ENCODE measurements at regions not wholly inside any gene's neighbourhood (a gene's known extent, or its start where the extent isn't known, plus 50 kb on each side); places are given as distances from the start of the nearest gene placed in this dataset.

- DNase-seq (ENCODE audit: low read depth in 2 of 2) = no peak
These were observed 192.5 kb downstream of the NDFIP2 start for GRCh38 chr13:79673310-79673992.

DNA sequence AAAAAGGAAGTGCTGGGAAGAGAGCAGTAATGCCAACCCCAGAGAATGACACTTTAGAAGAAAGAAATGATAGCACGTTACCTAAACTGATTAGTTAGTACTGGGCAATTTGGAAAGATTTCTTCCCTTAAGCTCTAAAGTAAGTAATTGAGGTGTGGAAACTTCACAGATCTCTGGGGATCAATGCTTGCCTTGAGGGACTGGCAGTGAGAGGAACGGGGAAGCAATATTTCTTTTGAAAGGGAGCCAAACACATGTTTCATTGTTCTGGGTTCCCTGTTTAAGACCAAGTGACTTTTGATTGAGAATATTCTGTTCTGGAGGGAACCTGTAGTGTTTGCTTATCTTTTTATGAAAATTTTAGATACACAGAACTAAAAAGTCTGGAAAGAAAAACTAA is 190.5 kb downstream of the NDFIP2 start:
- DNase-seq (ENCODE audit: low read depth in 2 of 2) = peak in 1 of 2 donors; percentile 66

GRCh38 chr13:79668201-79668752 is 187.3 kb downstream of the NDFIP2 start:
- DNase-seq (ENCODE audit: low read depth in 2 of 2) = no peak

DNA sequence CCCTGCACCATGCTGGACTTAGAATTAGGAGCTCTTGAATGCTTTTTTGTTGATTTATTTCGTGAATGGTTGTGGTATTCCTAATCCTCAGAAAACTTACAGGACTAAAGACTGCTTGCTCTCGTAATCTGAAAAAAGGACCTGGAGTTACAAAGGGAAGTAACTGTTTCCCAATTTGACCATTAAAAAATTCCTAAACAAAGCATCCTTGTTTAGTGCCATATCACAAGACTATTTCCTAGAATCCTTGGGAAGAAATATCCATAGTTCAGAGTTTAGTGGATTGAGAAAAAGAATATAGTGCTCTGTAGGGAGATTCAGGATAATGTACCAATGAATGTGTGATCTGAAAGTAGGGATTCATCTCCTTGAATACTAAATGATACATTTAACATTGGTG is 186.8 kb downstream of the NDFIP2 start:
- no peak for DNase-seq (ENCODE audit: low read depth in 2 of 2)

DNA sequence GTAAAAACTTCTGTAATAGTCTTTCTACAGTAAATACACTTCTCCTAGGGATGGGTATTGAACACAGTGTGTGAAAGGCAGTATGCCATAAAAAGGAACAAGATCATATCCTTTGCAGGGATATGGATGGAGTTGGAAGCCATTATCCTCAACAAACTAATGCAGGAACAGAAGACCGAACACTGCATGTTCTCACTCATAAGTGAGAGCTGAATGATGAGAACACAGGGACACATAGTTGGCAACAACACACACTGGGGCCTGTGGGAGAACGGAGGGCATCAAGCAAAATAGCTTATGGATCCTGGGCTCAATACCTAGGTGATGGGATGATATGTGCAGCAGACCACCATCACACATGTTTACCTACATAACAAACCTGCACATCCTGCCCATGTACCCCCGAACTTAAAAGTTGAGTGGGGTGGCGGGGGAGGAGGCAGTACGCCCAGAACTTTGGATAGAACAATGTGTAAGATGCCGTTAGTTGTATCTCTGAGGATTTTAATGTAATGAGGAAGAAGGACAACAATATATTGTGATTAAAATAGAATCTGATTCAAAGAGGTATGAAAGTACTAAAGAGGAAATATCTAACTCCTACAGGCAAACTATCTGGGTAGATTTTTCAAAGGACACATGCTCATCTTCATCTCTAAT is 183.2 kb downstream of the NDFIP2 start:
- no peak for DNase-seq (ENCODE audit: low read depth in 2 of 2)

GRCh38 chr13:79663435-79663834 is 182.5 kb downstream of the NDFIP2 start:
- DNase-seq (ENCODE audit: low read depth in 2 of 2) = no peak

- DNase-seq (ENCODE audit: low read depth in 2 of 2) = peak in 1 of 2 donors; percentile 33
These were observed 181.9 kb downstream of the NDFIP2 start for GRCh38 chr13:79662882-79663281.

- DNase-seq (ENCODE audit: low read depth in 2 of 2) = no peak
These were observed 179.4 kb downstream of the NDFIP2 start for GRCh38 chr13:79660361-79660760.

DNA sequence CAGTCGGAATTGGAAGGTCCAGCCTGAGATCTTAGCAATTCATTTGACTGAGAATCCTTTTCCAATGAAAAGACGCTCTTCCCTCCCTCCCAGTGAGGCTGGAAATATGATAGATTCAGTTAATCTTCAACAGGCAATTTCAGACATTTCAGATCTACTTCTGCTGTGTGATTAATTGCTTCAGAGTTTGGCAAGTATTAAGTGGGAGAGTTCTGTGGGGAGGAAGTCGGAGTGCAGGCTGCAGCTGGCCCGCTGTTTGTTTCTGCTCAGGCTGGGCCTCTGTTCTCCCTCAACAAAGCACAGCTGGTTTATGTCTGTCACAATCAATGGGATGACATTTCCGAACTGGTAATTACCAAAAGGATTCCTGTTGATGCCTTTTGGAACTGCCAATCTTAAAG is 178.2 kb downstream of the NDFIP2 start:
- DNase-seq (ENCODE audit: low read depth in 2 of 2) = peak in 1 of 2 donors; percentile 60

DNA sequence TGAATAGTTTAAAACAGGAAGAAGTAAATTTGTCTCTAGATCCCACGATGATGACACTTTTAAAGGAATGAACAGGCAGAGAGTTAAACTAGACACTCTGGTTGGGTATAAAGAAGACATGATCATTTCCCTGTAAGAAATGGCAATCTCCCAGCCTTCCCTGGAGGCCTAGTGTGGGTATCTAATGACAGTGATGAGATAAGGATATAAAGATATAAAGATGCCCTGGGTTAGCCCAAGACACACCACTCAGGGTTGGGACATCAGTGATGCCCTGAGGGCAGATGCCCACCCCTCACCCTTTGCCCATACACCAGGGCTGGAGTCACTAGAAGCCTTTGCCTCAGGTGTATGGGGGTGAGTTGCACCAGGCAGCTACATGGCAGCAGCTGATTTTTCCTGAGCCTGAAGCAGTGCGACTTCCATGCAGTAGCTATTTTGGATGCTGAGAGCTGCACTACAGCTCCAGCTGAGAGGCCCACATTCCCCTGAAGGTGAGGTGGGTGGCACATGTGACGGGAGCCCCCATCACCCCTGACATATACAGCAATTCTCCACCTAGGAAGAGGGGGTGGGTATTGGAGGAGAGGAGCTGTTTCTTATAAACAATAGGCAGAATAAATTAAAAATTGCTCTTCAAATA is 177.5 kb downstream of the NDFIP2 start:
- no peak for DNase-seq (ENCODE audit: low read depth in 2 of 2)

GRCh38 chr13:79655509-79655908 is 174.6 kb downstream of the NDFIP2 start:
- DNase-seq (ENCODE audit: low read depth in 2 of 2) = no peak

DNA sequence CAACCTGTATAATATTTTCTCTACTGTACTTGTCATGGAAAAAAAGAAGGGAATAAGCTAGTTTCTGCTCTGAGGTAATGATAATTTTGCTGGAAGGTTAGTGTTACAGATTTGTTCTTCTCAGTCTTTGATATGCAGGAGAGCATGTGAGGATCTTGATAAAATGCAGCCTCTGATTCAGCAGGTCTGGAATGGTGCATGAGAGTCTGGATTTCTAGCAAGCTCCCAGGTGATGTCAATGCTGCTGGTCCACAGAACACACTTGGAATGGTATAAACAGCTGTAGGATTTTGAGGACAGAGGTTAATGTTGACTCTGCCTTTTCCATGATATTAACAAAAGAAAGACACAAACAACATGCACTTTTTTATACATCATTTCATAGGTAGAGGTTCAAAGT is 173.6 kb downstream of the NDFIP2 start:
- no peak for DNase-seq (ENCODE audit: low read depth in 2 of 2)

DNA sequence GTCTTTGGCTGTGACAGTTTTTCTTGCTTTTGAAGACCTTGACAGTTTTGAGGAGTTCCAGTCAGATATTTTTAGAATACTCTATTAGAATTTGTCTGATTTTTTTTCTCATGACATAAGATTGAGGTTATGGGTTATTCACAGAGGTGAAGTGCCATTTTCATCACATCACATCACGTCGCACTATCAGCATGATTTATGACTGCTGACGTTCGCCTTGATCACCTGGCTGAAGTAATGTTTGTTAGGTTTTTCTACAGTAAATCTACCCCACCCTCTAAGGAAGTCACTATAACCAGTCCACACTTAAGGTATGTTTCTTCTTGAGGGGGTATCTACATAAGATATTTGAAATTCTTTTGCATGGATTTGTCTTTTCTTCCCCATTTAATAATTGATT is 169.7 kb downstream of the NDFIP2 start:
- DNase-seq (ENCODE audit: low read depth in 2 of 2) = no peak

GRCh38 chr13:79648191-79648590 is 167.2 kb downstream of the NDFIP2 start:
- peak in 1 of 2 donors; percentile 2 for DNase-seq (ENCODE audit: low read depth in 2 of 2)

- peak in 1 of 2 donors; percentile 96 for DNase-seq (ENCODE audit: low read depth in 2 of 2)
These were observed 166.6 kb downstream of the NDFIP2 start for GRCh38 chr13:79647533-79647932.

DNA sequence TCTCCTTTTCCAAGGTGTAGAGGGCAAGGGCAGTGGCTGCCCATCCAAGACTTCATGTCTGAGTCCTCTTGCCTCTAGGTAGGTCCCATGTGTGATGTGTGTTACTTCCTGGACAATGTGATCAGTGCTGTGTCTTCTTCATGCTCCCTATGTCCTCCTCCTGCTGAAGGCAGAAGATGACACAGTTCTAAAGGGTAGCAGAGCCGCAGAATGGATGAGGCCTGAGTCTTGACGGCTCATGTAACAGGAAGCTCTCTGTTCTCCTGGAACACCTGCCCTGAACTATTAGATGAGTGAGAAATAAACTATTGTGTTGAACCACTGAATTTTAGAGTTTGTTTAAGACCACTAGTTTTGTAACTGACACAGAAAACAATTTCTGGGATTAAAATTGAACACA is 165.9 kb downstream of the NDFIP2 start:
- DNase-seq (ENCODE audit: low read depth in 2 of 2) = peak in 1 of 2 donors; percentile 2

DNA sequence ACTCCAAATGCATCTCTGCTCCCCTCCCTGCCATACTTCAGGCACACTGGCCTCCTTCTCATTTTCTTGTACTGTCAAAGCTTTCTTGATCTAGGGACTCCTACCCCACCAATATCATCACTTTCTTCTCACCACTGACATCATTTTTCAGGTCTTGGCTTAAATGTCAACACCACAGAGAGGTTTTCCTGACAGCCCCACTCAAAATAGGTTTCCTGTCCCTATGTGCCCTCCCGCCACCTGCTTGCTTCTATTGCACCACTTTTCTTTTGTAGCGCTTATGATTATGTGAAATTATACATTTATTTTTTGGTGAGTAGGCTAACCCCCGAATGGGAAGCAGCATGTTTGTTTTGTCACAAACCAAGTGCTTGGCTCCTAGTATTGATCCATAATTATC is 164.6 kb downstream of the NDFIP2 start:
- no peak for DNase-seq (ENCODE audit: low read depth in 2 of 2)

DNA sequence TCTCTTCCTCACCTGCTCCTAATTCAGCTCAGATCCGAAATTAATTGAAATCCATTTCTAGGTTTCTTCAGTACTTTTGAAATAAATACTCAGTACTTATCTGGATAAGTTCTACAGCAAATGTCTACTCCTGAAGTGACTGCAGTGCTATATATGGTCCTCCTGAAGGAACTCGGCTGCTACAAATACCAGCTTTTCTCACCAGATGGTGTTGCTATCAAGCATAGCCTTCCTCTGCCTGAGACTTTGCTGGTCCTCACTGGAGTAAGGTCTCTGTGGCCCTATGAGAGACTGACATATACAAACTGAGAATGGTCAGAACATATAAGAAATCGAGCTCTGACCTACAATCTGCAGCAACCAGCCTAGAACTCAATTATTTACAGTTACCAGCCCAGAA is 161.6 kb downstream of the NDFIP2 start:
- no peak for DNase-seq (ENCODE audit: low read depth in 2 of 2)

DNA sequence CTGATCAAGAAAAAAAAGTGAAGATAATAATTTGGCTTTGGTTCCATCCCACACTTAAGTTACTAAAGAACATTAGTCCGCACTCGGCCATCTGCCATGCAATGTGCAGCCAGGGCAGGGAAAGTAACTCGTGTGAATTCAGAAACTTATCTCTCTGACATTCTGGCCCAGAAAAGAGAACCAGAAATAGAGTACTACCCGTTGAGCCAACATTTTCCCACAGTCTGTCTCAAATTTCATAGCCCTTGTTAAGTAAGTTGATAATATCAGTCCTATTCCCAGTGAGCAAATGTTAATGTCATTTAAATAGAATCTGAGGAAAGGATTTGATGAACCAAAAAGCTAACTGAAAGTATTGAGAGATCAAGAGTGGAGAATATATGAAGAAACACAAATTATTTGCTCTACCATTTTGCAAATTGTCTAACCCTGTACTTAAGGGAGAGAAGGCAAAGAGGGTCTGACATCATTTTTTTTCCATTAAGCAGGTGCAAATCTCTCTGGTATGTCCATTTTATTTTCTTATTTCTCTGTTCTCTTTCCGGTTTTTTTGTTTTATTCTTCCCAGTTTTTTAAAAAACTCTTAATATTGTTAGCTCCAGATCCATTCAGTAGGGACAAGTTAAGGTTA is 156.3 kb downstream of the NDFIP2 start:
- no peak for DNase-seq (ENCODE audit: low read depth in 2 of 2)

DNA sequence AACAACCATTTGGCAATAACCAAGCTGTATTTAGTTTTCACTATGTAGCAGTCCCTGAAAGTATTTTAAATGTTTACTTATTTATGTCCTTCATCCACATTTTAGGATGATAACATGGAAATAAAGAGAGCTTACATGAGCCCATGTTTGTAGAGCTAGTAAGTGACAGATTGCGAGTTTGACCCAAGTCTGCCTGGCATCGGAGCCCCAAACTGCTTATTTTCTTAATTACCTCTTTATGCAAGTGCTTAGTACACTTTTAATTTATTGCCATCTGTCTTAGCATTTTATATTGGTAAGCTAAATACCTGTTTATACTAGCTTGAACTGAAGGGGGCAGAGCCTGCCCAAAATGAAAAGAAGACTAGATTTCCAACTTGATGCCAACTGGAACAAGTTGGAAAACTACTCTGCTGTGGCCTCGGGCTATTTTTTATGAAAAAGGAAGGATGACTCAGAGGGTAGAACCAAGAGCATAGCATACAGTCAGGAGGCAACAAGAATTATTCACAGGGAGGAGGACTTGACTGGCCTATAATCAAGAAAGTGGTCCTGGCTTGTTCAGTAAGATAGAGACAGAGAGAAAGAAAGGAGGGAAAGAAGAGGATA is 150.2 kb downstream of the NDFIP2 start:
- DNase-seq (ENCODE audit: low read depth in 2 of 2) = peak; percentile 9 to 87

DNA sequence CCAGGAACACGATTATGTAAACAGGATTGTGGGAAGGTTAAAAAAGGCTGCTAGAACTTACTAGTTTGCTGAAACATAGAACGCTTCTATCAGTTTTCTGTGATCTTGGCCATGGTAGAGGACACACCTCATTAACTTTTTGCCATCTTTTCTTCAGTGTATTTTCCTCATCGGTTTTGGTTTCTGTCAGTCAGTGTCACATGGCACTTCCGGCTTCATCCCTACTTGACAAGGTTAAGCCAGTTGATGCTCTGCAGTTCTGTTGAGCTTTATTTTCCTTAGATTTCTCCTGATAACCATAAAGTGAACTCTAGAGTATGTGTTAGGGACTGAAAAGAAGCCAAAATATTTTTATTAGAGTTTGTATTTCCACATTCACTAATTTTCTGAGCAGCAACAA is 147.5 kb downstream of the NDFIP2 start:
- DNase-seq (ENCODE audit: low read depth in 2 of 2) = no peak

DNA sequence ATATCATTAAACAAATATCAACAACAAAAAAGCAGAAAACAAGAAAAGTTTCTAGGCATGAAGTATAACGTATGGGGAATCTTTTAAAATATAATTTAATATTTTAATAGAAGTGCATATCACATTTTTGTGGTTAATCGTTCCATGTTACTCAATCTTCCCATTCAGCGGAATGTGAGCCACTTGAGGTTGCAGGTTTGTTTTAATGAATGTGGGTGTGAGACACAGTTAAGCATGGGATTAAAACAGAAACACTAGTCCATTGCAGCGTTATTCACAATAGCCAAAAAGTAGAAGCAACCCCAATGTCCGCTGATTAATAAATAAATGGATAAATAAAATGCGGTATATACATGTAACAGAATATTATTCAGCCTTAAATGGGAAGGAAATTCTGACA is 146.0 kb downstream of the NDFIP2 start:
- no peak for DNase-seq (ENCODE audit: low read depth in 2 of 2)

All from dermis microvascular lymphatic vessel endothelial cell (primary cell).